ENCODE measurements at regions not wholly inside any gene's neighbourhood (a gene's known extent, or its start where the extent isn't known, plus 50 kb on each side); places are given as distances from the start of the nearest gene placed in this dataset.

- no peaks in the 10 kb centered on the region for H3K4me1 ChIP-seq (ENCODE audit: insufficient read depth, low read length)
- DNase-seq, result no peak
- ATAC-seq, result no peak
- H3K4me3 ChIP-seq (ENCODE audit: low read length), result no peak overlapping the region
- no peak overlapping the region for H3K4me2 ChIP-seq (ENCODE audit: low read length)
- H3K9ac ChIP-seq (ENCODE audit: low read length), result no peak overlapping the region
- H3K27ac ChIP-seq (ENCODE audit: low read length), result no peak overlapping the region
- BruUV-seq (replicated peaks), result no TSS peak
- no peaks in the 10 kb centered on the region for H3F3A ChIP-seq (ENCODE audit: low read length, unreplicated experiment)
- H3K27me3 ChIP-seq (ENCODE audit: low read length), result no peaks in the 10 kb centered on the region
- TF ChIP-seq EZH2 (IDR thresholded peaks at IDR 0.05; ENCODE audit: low read length, unreplicated experiment) (no peak), CTCF (conservative IDR thresholded peaks at IDR 0.05; ENCODE audit: low read depth, low read length) (no peak), EZH2phosphoT487 (IDR thresholded peaks at IDR 0.05; ENCODE audit: borderline replicate concordance, low read length) (no peak)
- no peaks in the 10 kb centered on the region for H3K36me3 ChIP-seq (ENCODE audit: low read depth, low read length)
- H3K9me3 ChIP-seq (ENCODE audit: low read length), result no peaks in the 10 kb centered on the region
- no peaks in the 10 kb centered on the region for H4K20me1 ChIP-seq (ENCODE audit: low read length)
- H3K9me2 ChIP-seq (replicated peaks; ENCODE audit: low read length), result no peaks in the 10 kb centered on the region
- ChIA-PET POLR2A (ENCODE audit: unreplicated experiment) (no interaction called here), CTCF (no interaction called here)
- no peak overlapping the region for H2AFZ ChIP-seq (ENCODE audit: low read length)
- H3K79me2 ChIP-seq (ENCODE audit: low read length), result no peaks in the 10 kb centered on the region
- intact Hi-C loops (cut with micrococcal nuclease), result no loop called here
These were observed 60.3 kb upstream of the HAPSTR1 start for GRCh38 chr16:9031107-9031506.

- Histone ChIP-seq H3K27me3 (ENCODE audit: low read length) (no peaks in the 10 kb centered on the region), H3K27ac (ENCODE audit: low read length) (no peak overlapping the region), H3K9me2 (replicated peaks; ENCODE audit: low read length) (no peaks in the 10 kb centered on the region), H3K4me2 (ENCODE audit: low read length) (no peak overlapping the region), H3K9ac (ENCODE audit: low read length) (no peak overlapping the region), H3K4me1 (ENCODE audit: insufficient read depth, low read length) (no peaks in the 10 kb centered on the region), H3K9me3 (ENCODE audit: low read length) (no peaks in the 10 kb centered on the region), H3K79me2 (ENCODE audit: low read length) (no peaks in the 10 kb centered on the region), H3F3A (ENCODE audit: low read length, unreplicated experiment) (no peaks in the 10 kb centered on the region), H4K20me1 (ENCODE audit: low read length) (no peaks in the 10 kb centered on the region), H2AFZ (ENCODE audit: low read length) (no peak overlapping the region), H3K36me3 (ENCODE audit: low read depth, low read length) (no peaks in the 10 kb centered on the region), H3K4me3 (ENCODE audit: low read length) (no peak overlapping the region)
- TF ChIP-seq CTCF (conservative IDR thresholded peaks at IDR 0.05; ENCODE audit: low read depth, low read length) (peak; percentile 55), EZH2 (IDR thresholded peaks at IDR 0.05; ENCODE audit: low read length, unreplicated experiment) (no peak)
- no peak; the same call in 1 of the 2 replicates for ATAC-seq
- peak; percentile 69 for DNase-seq
- no TSS peak for BruUV-seq (replicated peaks)
- POLR2A ChIA-PET (ENCODE audit: unreplicated experiment), result no interaction called here
- CTCF ChIA-PET, result interaction anchor here (0.6 to 0.7 kb wide), 4 partner anchors 13 to 106 kb away, joined by 3 to 5 read pairs (median 3); no protein-coding TSS in a partner anchor
- intact Hi-C loops (cut with micrococcal nuclease), result no loop called here
These were observed 58.2 kb upstream of the HAPSTR1 start for GRCh38 chr16:9033125-9033830.

GRCh38 chr16:9034056-9034455 is 57.4 kb upstream of the HAPSTR1 start:
- Histone ChIP-seq H3K4me2 (ENCODE audit: low read length) (no peak overlapping the region), H3K27ac (ENCODE audit: low read length) (no peak overlapping the region), H3K4me1 (ENCODE audit: insufficient read depth, low read length) (no peaks in the 10 kb centered on the region), H3K4me3 (ENCODE audit: low read length) (no peak overlapping the region), H4K20me1 (ENCODE audit: low read length) (no peaks in the 10 kb centered on the region), H3K79me2 (ENCODE audit: low read length) (no peaks in the 10 kb centered on the region), H3F3A (ENCODE audit: low read length, unreplicated experiment) (no peaks in the 10 kb centered on the region), H3K36me3 (ENCODE audit: low read depth, low read length) (no peaks in the 10 kb centered on the region), H2AFZ (ENCODE audit: low read length) (no peak overlapping the region), H3K27me3 (ENCODE audit: low read length) (no peaks in the 10 kb centered on the region), H3K9ac (ENCODE audit: low read length) (no peak overlapping the region), H3K9me2 (replicated peaks; ENCODE audit: low read length) (no peaks in the 10 kb centered on the region), H3K9me3 (ENCODE audit: low read length) (no peaks in the 10 kb centered on the region)
- DNase-seq, result no peak
- ChIA-PET POLR2A (ENCODE audit: unreplicated experiment) (no interaction called here), CTCF (no interaction called here)
- intact Hi-C loops (cut with micrococcal nuclease), result no loop called here
- no TSS peak for BruUV-seq (replicated peaks)
- no peak for TF ChIP-seq EZH2phosphoT487 (IDR thresholded peaks at IDR 0.05; ENCODE audit: borderline replicate concordance, low read length)
- TF ChIP-seq CTCF (conservative IDR thresholded peaks at IDR 0.05; ENCODE audit: low read depth, low read length), result no peak
- no peak for TF ChIP-seq EZH2 (IDR thresholded peaks at IDR 0.05; ENCODE audit: low read length, unreplicated experiment)
- ATAC-seq, result no peak

Data from PC-3 (cell line).